ENCODE measurements at regions not wholly inside any gene's neighbourhood (a gene's known extent, or its start where the extent isn't known, plus 50 kb on each side); places are given as distances from the start of the nearest gene placed in this dataset.

GRCh38 chr3:152209060-152209459 is 59.7 kb upstream of the MBNL1 start:
- TF ChIP-seq CTCF (IDR thresholded peaks at IDR 0.05) (no peak), POLR2A (IDR thresholded peaks at IDR 0.05) (no peak)
